HEK293 (cell line): ENCODE measurements at regions not wholly inside any gene's neighbourhood (a gene's known extent, or its start where the extent isn't known, plus 50 kb on each side); places are given as distances from the start of the nearest gene placed in this dataset.

Experiments
- ATF2 ChIP-seq: fragments of 450-650 bp; formaldehyde crosslinking; IDR thresholded peaks from 2 replicates; pipeline ENCODE4 v1.5.1; 2016; ENCODE audit warnings: missing biosample characterization, missing genetic modification characterization, low read depth
- CTCF ChIP-seq: fragments of 450-650 bp; formaldehyde crosslinking; IDR thresholded peaks from 2 replicates; pipeline ENCODE4 v1.5.1; 2016; ENCODE audit warnings: missing biosample characterization, missing genetic modification characterization
- KLF10 ChIP-seq: fragments of 450-650 bp; IDR thresholded peaks from 2 replicates; pipeline ENCODE4 v1.5.1; 2018; ENCODE audit warnings: missing biosample characterization, mild to moderate bottlenecking, missing genetic modification characterization
- RBAK ChIP-seq: fragments of 450-650 bp; formaldehyde crosslinking; IDR thresholded peaks from 2 replicates; pipeline ENCODE4 v1.5.1; 2016; ENCODE audit warnings: missing biosample characterization, missing genetic modification characterization
- TCF7L2 ChIP-seq: IDR thresholded peaks from 2 replicates; pipeline ENCODE4 v1.6.1; 2011; ENCODE audit warnings: low read depth, mild to moderate bottlenecking, inconsistent platforms, low read length, moderate library complexity, borderline replicate concordance
- ZBTB44 ChIP-seq: fragments of 450-650 bp; IDR thresholded peaks from 2 replicates; pipeline ENCODE4 v1.5.1; 2018; ENCODE audit warnings: missing biosample characterization, mild to moderate bottlenecking, missing genetic modification characterization
- ZFP69B ChIP-seq: fragments of 450-650 bp; formaldehyde crosslinking; IDR thresholded peaks from 2 replicates; pipeline ENCODE4 v1.5.1; 2016; ENCODE audit warnings: missing biosample characterization, missing genetic modification characterization
- ZNF121 ChIP-seq: fragments of 450-650 bp; formaldehyde crosslinking; IDR thresholded peaks from 2 replicates; pipeline ENCODE4 v1.5.1; 2016; ENCODE audit warnings: missing biosample characterization, missing genetic modification characterization
- ZNF366 ChIP-seq: fragments of 450-650 bp; formaldehyde crosslinking; conservative IDR thresholded peaks from 2 replicates; pipeline ENCODE4 v1.5.1; 2016; ENCODE audit warnings: missing biosample characterization, missing genetic modification characterization
- ZNF416 ChIP-seq: fragments of 450-650 bp; formaldehyde crosslinking; IDR thresholded peaks from 2 replicates; pipeline ENCODE4 v1.5.1; 2016; ENCODE audit warnings: missing biosample characterization, missing genetic modification characterization
- ZNF639 ChIP-seq: fragments of 450-650 bp; formaldehyde crosslinking; IDR thresholded peaks from 2 replicates; pipeline ENCODE4 v1.5.1; 2016; ENCODE audit warnings: missing biosample characterization, missing genetic modification characterization
- ZNF660 ChIP-seq: fragments of 450-650 bp; IDR thresholded peaks from 2 replicates; pipeline ENCODE4 v1.5.1; 2018; ENCODE audit warnings: missing biosample characterization, mild to moderate bottlenecking, missing genetic modification characterization
- ZNF747 ChIP-seq: fragments of 450-650 bp; formaldehyde crosslinking; IDR thresholded peaks from 2 replicates; pipeline ENCODE4 v1.5.1; 2016; ENCODE audit warnings: missing biosample characterization, missing genetic modification characterization

GRCh38 chr3:16821053-16821452 is 63.7 kb upstream of the PLCL2 start:
- TF ChIP-seq KLF10 (tag by site-specific recombination) (no peak), CTCF (tag by site-specific recombination) (no peak), ZNF121 (tag by site-specific recombination) (no peak), ZFP69B (tag by site-specific recombination) (no peak), ZNF366 (no peak), ZNF416 (tag by site-specific recombination) (no peak), TCF7L2 (no peak), ZNF639 (no peak), ZNF747 (tag by site-specific recombination) (no peak), ZNF660 (tag by site-specific recombination) (no peak), RBAK (no peak), ATF2 (no peak), ZBTB44 (tag by site-specific recombination) (no peak)
